ENCODE measurements at regions not wholly inside any gene's neighbourhood (a gene's known extent, or its start where the extent isn't known, plus 50 kb on each side); places are given as distances from the start of the nearest gene placed in this dataset.

GRCh38 chr12:46892887-46893286, 67.1 kb upstream of the SLC38A4 start:
- Mint-ChIP-seq H3K4me3 (peak overlapping the region in 2 of 3 experiments; percentile 17 to 50), H3K36me3 (ENCODE audit: low read depth) (no peaks in the 10 kb centered on the region), H3K27ac (peak overlapping the region; percentile 87 to 99 (median 97)), H3K9me3 (peaks cover 13% of the 10 kb centered on the region), H3K27me3 (ENCODE audit: low read depth) (no peaks in the 10 kb centered on the region), H3K4me1 (peaks cover 16% of the 10 kb centered on the region)
- no peak for TF ChIP-seq CTCF (IDR thresholded peaks at IDR 0.05; ENCODE audit: unreplicated experiment in 3 of 3)

GRCh38 chr12:46893434-46893833, 67.6 kb upstream of the SLC38A4 start:
- Mint-ChIP-seq H3K4me1 (peaks cover 16% of the 10 kb centered on the region), H3K9me3 (peaks cover 14% of the 10 kb centered on the region), H3K27me3 (ENCODE audit: low read depth) (no peaks in the 10 kb centered on the region), H3K27ac (peak overlapping the region; percentile 10 to 99 (median 21)), H3K36me3 (ENCODE audit: low read depth) (no peaks in the 10 kb centered on the region), H3K4me3 (no peak overlapping the region)
- no peak for TF ChIP-seq CTCF (IDR thresholded peaks at IDR 0.05; ENCODE audit: unreplicated experiment in 3 of 3)

- H3K9me3 Mint-ChIP-seq: peaks cover 13% of the 10 kb centered on the region
- H3K27me3 Mint-ChIP-seq (ENCODE audit: low read depth): no peaks in the 10 kb centered on the region
- no peak overlapping the region for H3K4me3 Mint-ChIP-seq
- TF ChIP-seq CTCF (IDR thresholded peaks at IDR 0.05; ENCODE audit: unreplicated experiment in 3 of 3): no peak
- H3K36me3 Mint-ChIP-seq (ENCODE audit: low read depth): no peaks in the 10 kb centered on the region
- peaks cover 13% of the 10 kb centered on the region for H3K4me1 Mint-ChIP-seq
- peak overlapping the region in 1 of 3 experiments; percentile 41 for H3K27ac Mint-ChIP-seq
These were observed 69.9 kb upstream of the SLC38A4 start for GRCh38 chr12:46895726-46896125.

- Mint-ChIP-seq H3K27me3 (ENCODE audit: low read depth) (no peaks in the 10 kb centered on the region), H3K27ac (no peak overlapping the region), H3K36me3 (ENCODE audit: low read depth) (no peaks in the 10 kb centered on the region), H3K4me3 (no peak overlapping the region), H3K9me3 (peaks cover 13% of the 10 kb centered on the region), H3K4me1 (peaks cover 13% of the 10 kb centered on the region)
- no peak for TF ChIP-seq CTCF (IDR thresholded peaks at IDR 0.05; ENCODE audit: unreplicated experiment in 3 of 3)
These were observed 70.9 kb upstream of the SLC38A4 start for GRCh38 chr12:46896680-46897079.

- Mint-ChIP-seq H3K9me3 (peaks cover 7% of the 10 kb centered on the region), H3K4me3 (no peak overlapping the region), H3K36me3 (ENCODE audit: low read depth) (no peaks in the 10 kb centered on the region), H3K27me3 (ENCODE audit: low read depth) (no peaks in the 10 kb centered on the region), H3K4me1 (peaks cover 5% of the 10 kb centered on the region), H3K27ac (peak overlapping the region in 1 of 3 experiments; percentile 4)
- TF ChIP-seq CTCF (IDR thresholded peaks at IDR 0.05; ENCODE audit: unreplicated experiment in 3 of 3): no peak
These were observed 72.5 kb upstream of the SLC38A4 start for GRCh38 chr12:46898152-46898931.

GRCh38 chr12:46898989-46899388, 73.2 kb upstream of the SLC38A4 start:
- no peaks in the 10 kb centered on the region for H3K36me3 Mint-ChIP-seq (ENCODE audit: low read depth)

More at GRCh38 chr12:46898989-46899388, 73.2 kb upstream of the SLC38A4 start:
- no peak overlapping the region for H3K4me3 Mint-ChIP-seq
- no peak overlapping the region for H3K27ac Mint-ChIP-seq
- H3K9me3 Mint-ChIP-seq: peaks cover 5% of the 10 kb centered on the region
- no peak for TF ChIP-seq CTCF (IDR thresholded peaks at IDR 0.05; ENCODE audit: unreplicated experiment in 3 of 3)
- no peaks in the 10 kb centered on the region for H3K27me3 Mint-ChIP-seq (ENCODE audit: low read depth)
- peaks cover 5% of the 10 kb centered on the region for H3K4me1 Mint-ChIP-seq
